HG03159 (cell line): ENCODE measurements at regions not wholly inside any gene's neighbourhood (a gene's known extent, or its start where the extent isn't known, plus 50 kb on each side); places are given as distances from the start of the nearest gene placed in this dataset.
"Not testable (repeated sequence)": the region's sequence is repeated elsewhere in the genome, so short reads cannot be mapped to it uniquely, and the experiment has no call there.

Source experiments
- ATAC-seq: cut with Tn5 transposase; IDR thresholded peaks from one replicate; pipeline ENCODE4 v1.9.1; 2021; ENCODE audit warnings: mild to moderate bottlenecking, moderate library complexity; ENCODE audit not compliant: unreplicated experiment

DNA sequence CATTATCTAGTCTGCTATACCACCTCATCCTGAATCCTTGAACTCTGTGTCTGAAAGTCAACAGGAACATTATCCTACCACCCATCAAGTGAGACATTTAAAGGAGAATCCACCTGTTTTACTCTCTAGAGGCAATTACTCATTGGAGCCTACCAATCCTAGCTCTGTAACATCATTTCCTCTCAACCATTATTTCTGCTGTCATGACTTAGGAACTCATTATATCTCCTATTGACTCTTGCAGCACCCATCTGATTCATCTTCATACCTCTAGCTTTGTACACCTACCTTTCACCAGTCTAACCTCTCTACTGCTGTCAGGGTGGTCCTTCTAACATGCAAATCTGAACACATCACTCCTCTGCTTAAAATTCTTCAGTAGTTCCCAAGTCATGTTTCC lies 481.5 kb downstream of the NFIB start:
- no peak for ATAC-seq

- no peak for ATAC-seq
These were observed 490.9 kb downstream of the NFIB start for GRCh38 chr9:13823026-13823425.

DNA sequence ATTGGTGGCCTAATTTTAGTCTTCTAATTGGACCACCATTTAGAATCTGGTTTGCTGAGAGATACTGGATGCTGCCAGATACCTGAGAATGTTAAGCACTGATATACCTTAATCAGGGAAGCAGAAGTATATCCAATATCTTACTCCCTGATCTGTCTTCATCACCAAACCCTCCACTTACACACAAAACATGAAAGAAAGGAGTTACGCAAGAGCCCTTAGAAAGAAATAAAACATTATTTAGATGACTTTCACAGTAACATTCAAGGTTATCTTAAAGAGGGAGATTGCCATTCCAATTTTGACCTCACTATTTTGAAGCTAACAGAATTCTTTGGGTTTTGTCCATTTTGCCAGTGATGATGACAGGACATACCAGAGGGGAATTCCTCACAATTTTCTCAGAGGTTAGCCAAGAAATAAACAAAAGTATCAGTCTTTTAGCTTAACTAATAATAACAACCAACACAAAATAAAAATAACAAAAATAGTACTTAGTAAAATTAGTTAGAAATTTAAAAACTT lies 496.1 kb downstream of the NFIB start:
- no peak for ATAC-seq

- ATAC-seq, result no peak
These were observed 497.1 kb downstream of the NFIB start for GRCh38 chr9:13816837-13817236.

DNA sequence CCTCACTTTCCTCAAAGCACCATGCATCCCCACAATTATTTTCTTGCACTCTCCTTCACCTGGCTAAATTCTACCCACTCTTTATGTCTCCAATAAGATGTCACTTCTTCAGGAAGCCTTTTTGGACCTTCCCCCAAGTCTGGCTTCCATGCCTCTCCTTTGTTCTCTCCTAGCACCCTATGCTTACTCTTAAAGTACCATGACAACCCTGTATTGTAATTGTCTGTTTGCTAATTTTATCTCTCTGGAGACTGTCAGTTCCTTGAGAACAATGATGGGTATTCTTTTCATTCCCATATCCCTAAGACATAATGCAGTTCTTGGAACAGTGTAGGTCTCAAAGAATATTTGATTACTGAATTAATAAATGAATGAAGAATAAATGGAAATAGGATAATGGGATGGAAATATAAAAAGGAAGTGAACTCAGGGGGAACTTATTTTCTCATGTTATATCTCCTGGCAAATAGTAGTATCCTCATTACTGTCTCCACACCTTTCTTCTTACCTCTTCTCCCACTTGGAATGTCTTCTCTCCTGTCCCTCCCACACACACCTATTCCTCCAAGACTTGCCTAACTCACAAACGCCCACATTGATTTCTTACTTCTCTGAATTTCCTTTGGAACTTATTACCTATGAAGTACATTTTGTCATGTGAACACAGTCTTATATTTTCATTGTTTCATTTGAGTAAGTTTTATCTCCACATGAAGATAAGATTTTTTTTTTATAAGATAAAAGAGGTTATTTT lies 499.1 kb downstream of the NFIB start:
- ATAC-seq, result no peak

- ATAC-seq, result no peak
These were observed 502.1 kb downstream of the NFIB start for GRCh38 chr9:13811876-13812275.

DNA sequence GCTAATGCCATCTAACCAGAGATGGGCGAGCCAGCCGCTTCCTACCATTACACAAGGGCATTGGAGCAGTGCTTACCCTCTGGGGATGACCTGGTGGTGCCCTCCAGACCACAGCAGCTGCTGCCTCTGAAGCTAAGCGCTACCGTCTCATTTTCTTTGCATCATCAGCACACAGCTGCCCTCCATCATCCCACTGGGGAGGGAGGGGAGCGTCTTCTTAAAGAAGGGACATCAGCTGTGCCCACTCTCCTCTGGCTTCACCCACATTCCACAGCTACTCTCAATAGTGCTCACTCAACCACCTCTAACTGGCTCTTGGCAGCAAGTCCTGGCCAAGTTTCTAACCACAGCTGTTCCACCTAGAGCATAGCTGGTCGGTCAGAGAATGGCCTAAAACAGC lies 503.4 kb downstream of the NFIB start:
- no peak for ATAC-seq

GRCh38 chr9:13809401-13809800 lies 504.5 kb downstream of the NFIB start:
- no peak for ATAC-seq

DNA sequence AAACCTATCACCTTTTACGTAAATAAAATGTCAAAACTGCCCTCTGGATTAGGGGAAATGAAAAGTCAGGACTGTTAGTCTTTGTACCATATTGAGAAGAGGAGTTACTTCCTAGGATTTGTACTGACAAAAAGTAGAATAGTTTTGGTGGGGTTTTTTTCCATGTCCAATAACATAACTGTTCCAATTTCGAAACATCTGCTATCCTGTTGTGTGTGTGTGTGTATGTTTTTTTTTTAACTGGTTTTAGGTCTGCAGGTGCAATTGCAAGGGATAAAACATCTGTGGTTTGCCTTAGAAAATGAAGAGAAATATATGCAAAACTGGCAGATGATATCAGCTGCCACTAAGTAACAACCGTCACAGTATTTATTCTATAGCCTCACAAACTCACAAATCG lies 506.8 kb downstream of the NFIB start:
- no peak for ATAC-seq

- ATAC-seq, result no peak
These were observed 507.2 kb downstream of the NFIB start for GRCh38 chr9:13806714-13807113.

DNA sequence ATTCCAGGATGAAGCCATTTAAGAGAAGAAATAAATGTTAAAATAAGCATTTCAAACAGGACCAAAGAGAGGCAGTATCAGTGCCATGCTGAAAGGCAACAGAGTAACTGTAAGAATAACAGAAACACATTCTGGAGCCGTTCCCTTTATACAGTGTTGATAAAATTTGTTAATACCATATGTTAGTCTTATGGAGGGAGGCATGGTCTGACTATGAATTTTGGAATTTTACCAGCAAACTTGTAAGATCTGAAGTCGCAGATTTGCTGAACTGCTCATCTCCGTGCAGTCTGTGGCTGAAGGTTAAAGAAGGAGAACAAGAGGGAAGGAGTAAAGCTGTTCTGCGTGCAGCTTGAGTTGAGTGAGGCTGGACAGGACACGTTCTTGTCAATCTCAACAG lies 508.4 kb downstream of the NFIB start:
- no peak for ATAC-seq

DNA sequence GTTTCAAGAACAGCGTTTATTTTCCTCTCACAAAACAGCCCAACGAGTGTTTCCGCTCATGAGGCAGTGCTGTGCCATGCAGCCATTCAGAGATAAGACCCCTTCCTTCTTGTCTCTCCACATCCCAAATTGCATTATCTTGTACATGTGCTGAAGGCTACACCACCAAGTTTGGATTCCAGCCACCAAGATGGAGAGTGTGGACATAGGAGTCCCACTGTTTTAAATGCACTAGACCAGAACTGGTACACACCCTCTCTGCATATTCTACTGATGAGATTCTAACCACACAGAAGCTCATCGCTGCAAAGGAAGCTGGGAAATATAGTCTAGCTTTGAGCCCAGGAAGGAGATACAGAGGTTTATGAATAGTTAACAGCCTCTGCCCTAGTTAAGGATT lies 509.4 kb downstream of the NFIB start:
- no peak for ATAC-seq

GRCh38 chr9:13800776-13801175 lies 513.2 kb downstream of the NFIB start:
- ATAC-seq, result no peak

DNA sequence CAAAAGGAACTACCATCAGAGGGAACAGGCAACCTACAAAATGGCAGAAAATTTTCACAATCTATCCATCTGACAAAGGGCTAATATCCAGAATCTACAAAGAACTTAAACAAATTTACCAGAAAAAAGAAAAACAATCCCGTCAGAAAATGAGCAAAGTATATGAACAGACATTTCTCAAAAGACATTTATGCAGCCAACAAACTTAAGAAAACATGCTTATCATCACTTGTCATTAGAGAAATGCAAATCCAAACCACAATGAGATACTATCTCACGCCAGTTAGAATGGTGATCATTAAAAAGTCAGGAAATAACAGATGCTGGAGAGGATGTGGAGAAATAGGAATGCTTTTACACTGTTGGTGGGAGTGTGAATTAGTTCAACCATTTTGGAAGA lies 516.2 kb downstream of the NFIB start:
- ATAC-seq, result not testable (repeated sequence)

- no peak for ATAC-seq
These were observed 512.3 kb upstream of the MPDZ start for GRCh38 chr9:13791816-13792215.

- no peak for ATAC-seq
These were observed 510.6 kb upstream of the MPDZ start for GRCh38 chr9:13790055-13790454.

- no peak for ATAC-seq
These were observed 507.8 kb upstream of the MPDZ start for GRCh38 chr9:13787234-13787833.

DNA sequence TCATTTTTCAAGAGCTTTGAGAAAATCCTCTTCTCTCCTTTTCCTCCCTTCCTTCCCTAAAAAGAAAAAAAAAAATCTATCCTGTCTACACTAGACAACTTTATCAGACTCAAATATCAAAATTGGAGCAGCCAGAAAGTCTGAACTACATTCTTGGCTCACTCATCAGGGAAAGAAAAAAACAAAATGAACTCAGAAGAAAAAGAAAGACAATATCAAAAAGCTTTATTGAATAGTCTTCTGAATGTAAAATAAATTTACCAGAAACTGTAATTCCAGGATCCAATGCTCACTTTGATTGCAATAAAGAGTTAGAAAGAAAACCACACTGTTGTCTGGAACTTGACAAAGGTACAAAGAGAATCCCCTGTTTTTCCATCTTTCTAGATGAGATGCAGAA lies 507.2 kb upstream of the MPDZ start:
- ATAC-seq, result no peak

GRCh38 chr9:13786131-13786530 lies 506.6 kb upstream of the MPDZ start:
- no peak for ATAC-seq

GRCh38 chr9:13779106-13779505 lies 499.6 kb upstream of the MPDZ start:
- ATAC-seq, result no peak

DNA sequence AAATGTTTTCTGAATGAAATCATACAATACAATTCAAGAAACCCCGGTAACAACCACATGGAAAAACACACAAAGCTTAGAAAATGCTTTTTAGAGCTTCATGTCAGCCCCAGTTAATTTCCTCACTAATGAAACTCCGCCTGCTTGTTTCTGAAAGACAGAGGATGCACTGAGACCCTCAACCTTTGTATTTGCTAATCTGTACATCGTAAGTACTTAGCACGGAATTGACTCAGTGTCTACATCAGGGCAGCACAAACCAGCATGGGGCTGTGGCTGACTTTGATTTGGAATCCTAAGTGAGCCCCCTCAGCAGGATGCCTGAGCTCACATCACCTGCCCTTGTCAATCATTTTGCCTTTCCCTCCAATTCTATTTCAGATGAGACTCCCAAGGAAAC lies 499.1 kb upstream of the MPDZ start:
- ATAC-seq, result no peak

- no peak for ATAC-seq
These were observed 491.5 kb upstream of the MPDZ start for GRCh38 chr9:13770956-13771355.

DNA sequence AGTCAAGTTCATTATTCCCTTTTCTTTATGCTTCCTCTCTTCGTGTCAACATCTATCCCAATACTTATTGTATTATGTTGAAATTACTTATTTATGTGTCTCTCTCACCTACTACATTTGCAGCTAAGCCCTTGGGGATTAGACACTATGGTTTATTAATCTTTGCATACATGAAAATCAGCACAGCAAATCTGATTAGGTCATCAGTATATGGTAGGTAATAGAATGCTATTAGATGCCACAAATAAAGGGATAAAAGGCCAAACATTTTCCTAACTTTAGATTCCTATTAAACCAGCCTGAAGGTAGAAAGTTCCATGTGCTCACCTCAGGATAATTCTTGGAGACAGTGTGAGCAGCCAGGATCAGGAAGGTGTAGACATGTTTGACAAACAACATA lies 490.1 kb upstream of the MPDZ start:
- no peak for ATAC-seq
